ENCODE measurements at regions not wholly inside any gene's neighbourhood (a gene's known extent, or its start where the extent isn't known, plus 50 kb on each side); places are given as distances from the start of the nearest gene placed in this dataset.

DNA sequence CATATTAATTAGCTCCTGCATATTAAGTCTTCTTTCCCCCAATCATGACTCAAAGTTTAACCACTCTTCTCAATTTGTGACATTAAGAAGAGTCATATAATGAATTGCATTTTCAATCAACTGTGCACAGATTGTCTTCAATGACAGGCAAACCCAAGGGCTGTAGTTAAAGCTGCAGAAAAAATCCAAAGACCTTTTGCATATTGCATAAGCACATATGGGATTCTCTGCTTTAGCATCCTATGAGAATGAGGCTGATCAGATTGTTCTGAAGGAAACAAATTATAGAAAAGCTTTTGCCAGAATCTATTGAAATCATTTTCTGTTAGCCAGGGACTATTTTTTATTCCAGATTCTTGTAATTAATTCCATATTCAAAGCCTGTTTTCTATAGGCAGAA, 112.3 kb downstream of the FAM170A start:
- TF ChIP-seq EZH2 (IDR thresholded peaks at IDR 0.05; ENCODE audit: insufficient read depth, poor library complexity, severe bottlenecking) (no peak), EZH2phosphoT487 (IDR thresholded peaks at IDR 0.05; ENCODE audit: insufficient read depth, low read depth) (no peak)

All from GM23248 (cell line).